ENCODE measurements at regions not wholly inside any gene's neighbourhood (a gene's known extent, or its start where the extent isn't known, plus 50 kb on each side); places are given as distances from the start of the nearest gene placed in this dataset.

DNA sequence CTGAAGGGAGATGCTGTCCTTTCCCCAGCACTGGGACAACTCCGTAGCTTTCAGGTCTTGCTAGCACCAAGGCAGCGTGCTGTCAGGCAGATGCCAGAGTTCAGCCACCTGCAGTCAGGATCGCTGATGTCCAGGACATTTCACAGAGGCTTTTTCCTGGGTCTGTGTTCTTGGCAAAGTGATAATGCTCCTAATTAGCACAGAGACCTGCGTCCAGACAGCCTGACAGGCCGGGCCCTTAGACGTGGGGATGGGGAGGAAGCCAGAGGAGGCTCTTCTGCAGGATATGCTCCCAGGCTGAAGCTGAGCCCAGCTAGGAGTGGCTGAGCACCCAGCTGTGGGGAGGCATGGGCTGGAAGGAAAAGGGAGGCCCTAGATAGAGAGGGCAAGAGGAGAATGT is 82.5 kb upstream of the TBX20 start:
- TF ChIP-seq POLR2A (IDR thresholded peaks at IDR 0.05; ENCODE audit: low read depth, low read length): no peak
- no peak for TF ChIP-seq TAF1 (IDR thresholded peaks at IDR 0.05; ENCODE audit: borderline replicate concordance, low read depth, low read length)
